CD14-positive monocyte (primary cell): ENCODE measurements at regions not wholly inside any gene's neighbourhood (a gene's known extent, or its start where the extent isn't known, plus 50 kb on each side); places are given as distances from the start of the nearest gene placed in this dataset.

Experiments
- DNase-seq, 3 donors: peaks; one replicate each; pipeline ENCODE4 v3.0.0-alpha.2; 2011 to 2022
- H2AFZ ChIP-seq: 2 replicates; pipeline ENCODE4 v1.6.0; 2012; ENCODE audit warnings: mild to moderate bottlenecking, low read depth, low read length, inconsistent platforms; ENCODE audit not compliant: insufficient read depth, poor library complexity, severe bottlenecking
- H3K27ac ChIP-seq, 2 donors: 1 replicate in 1 of 2; 2 replicates in 1 of 2; pipeline ENCODE4 v1.5.1; 2012 to 2013; ENCODE audit warnings: low read length in 2 of 2, control low read depth in 1 of 2, inconsistent platforms in 1 of 2, low read depth in 1 of 2, mild to moderate bottlenecking in 1 of 2
- H3K27me3 ChIP-seq, 2 donors: one replicate each; pipeline versions ENCODE4 v1.6.0 to v1.6.1; 2011 to 2013; ENCODE audit warnings: low read length in 2 of 2; ENCODE audit not compliant: control insufficient read depth in 2 of 2, insufficient read depth in 2 of 2
- H3K36me3 ChIP-seq, 2 donors: replicated peaks in 1 of 2; 1 replicate in 1 of 2; 2 replicates in 1 of 2; pipeline versions ENCODE4 v1.5.1 to v1.6.1; 2012 to 2013; ENCODE audit warnings: low read length in 2 of 2, control low read depth in 1 of 2, inconsistent platforms in 1 of 2, mild to moderate bottlenecking in 1 of 2; ENCODE audit not compliant: insufficient read depth in 2 of 2, control insufficient read depth in 1 of 2
- H3K4me1 ChIP-seq, 2 donors: 1 replicate in 1 of 2; 2 replicates in 1 of 2; pipeline versions ENCODE4 v1.5.1 to v1.6.1; 2012 to 2013; ENCODE audit warnings: low read length in 2 of 2, control low read depth in 1 of 2, inconsistent platforms in 1 of 2, mild to moderate bottlenecking in 1 of 2, moderate library complexity in 1 of 2; ENCODE audit not compliant: insufficient read depth in 2 of 2, control insufficient read depth in 1 of 2
- H3K4me2 ChIP-seq: replicated peaks from 2 replicates; pipeline ENCODE3; 2012; ENCODE audit warnings: low read length, moderate library complexity, mild to moderate bottlenecking; ENCODE audit not compliant: poor library complexity, severe bottlenecking; ENCODE audit errors: extremely low read depth
- H3K4me3 ChIP-seq, 3 experiments: fragments of 200-600 bp in 1 of 3; sonication (generic) in 1 of 3; replicated peaks in 1 of 3; 1 replicate in 2 of 3; 2 replicates in 1 of 3; pipeline ENCODE4 v1.5.1; 2011 to 2013; ENCODE audit warnings: low read length in 3 of 3, mild to moderate bottlenecking in 3 of 3, control low read depth in 2 of 3, low read depth in 2 of 3, inconsistent platforms in 1 of 3, moderate library complexity in 1 of 3
- H3K79me2 ChIP-seq: 2 replicates; pipeline ENCODE4 v1.6.0; 2012; ENCODE audit warnings: mild to moderate bottlenecking, control low read depth, inconsistent platforms, low read length, moderate library complexity; ENCODE audit not compliant: insufficient read depth
- H3K9ac ChIP-seq: 2 replicates; pipeline ENCODE4 v1.6.0; 2017; ENCODE audit warnings: low read length, mild to moderate bottlenecking; ENCODE audit not compliant: insufficient read depth, poor library complexity, severe bottlenecking
- H3K9me3 ChIP-seq, 2 donors: replicated peaks in 1 of 2; 1 replicate in 1 of 2; 2 replicates in 1 of 2; pipeline versions ENCODE4 v1.5.1 to v1.6.1; 2012 to 2013; ENCODE audit warnings: low read length in 2 of 2, control low read depth in 1 of 2; ENCODE audit not compliant: control insufficient read depth in 1 of 2, insufficient read depth in 1 of 2
- H4K20me1 ChIP-seq: 2 replicates; pipeline ENCODE4 v1.6.0; 2012; ENCODE audit warnings: mild to moderate bottlenecking, low read length, control low read depth, moderate library complexity; ENCODE audit not compliant: insufficient read depth
- H3K27ac Mint-ChIP-seq, 7 donors: one replicate each; pipeline ENCODE4 v1.8.0; 2020; ENCODE audit warnings: mild to moderate bottlenecking in 7 of 7, mixed read lengths in 7 of 7, moderate library complexity in 6 of 7, inconsistent platforms in 2 of 7
- H3K27me3 Mint-ChIP-seq, 3 donors: one replicate each; pipeline ENCODE4 v1.8.0; 2021 to 2022; ENCODE audit warnings: low read depth in 3 of 3, mild to moderate bottlenecking in 3 of 3, mixed read lengths in 3 of 3, moderate library complexity in 3 of 3, inconsistent platforms in 1 of 3
- H3K36me3 Mint-ChIP-seq, 2 donors: one replicate each; pipeline ENCODE4 v1.8.0; 2020; ENCODE audit warnings: mixed read lengths in 2 of 2, inconsistent platforms in 1 of 2, mild to moderate bottlenecking in 1 of 2
- H3K4me1 Mint-ChIP-seq: one replicate; pipeline ENCODE4 v1.8.0; 2020; ENCODE audit warnings: mild to moderate bottlenecking, mixed read lengths
- H3K4me3 Mint-ChIP-seq, 2 donors: one replicate each; pipeline ENCODE4 v1.8.0; 2020; ENCODE audit warnings: mild to moderate bottlenecking in 2 of 2, mixed read lengths in 2 of 2, moderate library complexity in 1 of 2
- H3K9me3 Mint-ChIP-seq, 7 donors: one replicate each; pipeline ENCODE4 v1.8.0; 2020 to 2022; ENCODE audit warnings: mixed read lengths in 7 of 7, mild to moderate bottlenecking in 6 of 7, moderate library complexity in 6 of 7, inconsistent platforms in 2 of 7
- CTCF ChIP-seq: fragments of 200-600 bp; IDR thresholded peaks from one replicate; pipeline ENCODE4 v1.8.0; 2022; ENCODE audit warnings: antibody characterized with exemption, mild to moderate bottlenecking
- WGBS: methylation state at CpG from one replicate; pipeline ENCODE4 v1.1.5; 2013; ENCODE audit warnings: missing lambda C conversion rate; ENCODE audit not compliant: insufficient coverage; 5-methylcytosine and 5-hydroxymethylcytosine counted together
- intact Hi-C, 2 donors: fragments of 100-400 bp; cut with micrococcal nuclease; formaldehyde crosslinking; loops; one replicate each; pipeline versions ENCODE4 v1.15.0 to v1.15.1; 2023

- no peaks in the 10 kb centered on the region for H3K36me3 ChIP-seq
- peaks cover 2 to 9% (median 4%) of the 10 kb centered on the region in 7 donors for H3K9me3 Mint-ChIP-seq
- 90% methylated on average over 8 of the region's 10 CpGs for WGBS
- no peaks in the 10 kb centered on the region for H3K36me3 Mint-ChIP-seq
- H3K4me1 ChIP-seq: no peaks in the 10 kb centered on the region
- no peak overlapping the region for H3K4me3 Mint-ChIP-seq
- no peaks in the 10 kb centered on the region for H3K27me3 ChIP-seq
- no peak for TF ChIP-seq CTCF
- no peaks in the 10 kb centered on the region for H3K79me2 ChIP-seq
- H3K9ac ChIP-seq: no peak overlapping the region
- H3K9me3 ChIP-seq: peaks cover 0 to 3% of the 10 kb centered on the region in 2 donors
- DNase-seq: no peak
- H3K27me3 Mint-ChIP-seq: peaks cover 0 to 9% (median 5%) of the 10 kb centered on the region in 3 donors
- intact Hi-C loops: no loop called here
- no peak overlapping the region for H2AFZ ChIP-seq
- no peak overlapping the region for H3K4me3 ChIP-seq
- no peak overlapping the region for H3K27ac ChIP-seq
- no peaks in the 10 kb centered on the region for H3K4me1 Mint-ChIP-seq
- no peaks in the 10 kb centered on the region for H4K20me1 ChIP-seq
- no peak overlapping the region for H3K4me2 ChIP-seq
- peak overlapping the region in 1 of 7 donors; percentile 22 for H3K27ac Mint-ChIP-seq
These were observed 193.1 kb upstream of the ARL4C start for GRCh38 chr2:234689911-234690379.

- no peaks in the 10 kb centered on the region for H3K36me3 Mint-ChIP-seq
- no peaks in the 10 kb centered on the region for H3K4me1 ChIP-seq
- intact Hi-C loops: no loop called here
- H3K9me3 ChIP-seq: no peaks in the 10 kb centered on the region
- H3K79me2 ChIP-seq: no peaks in the 10 kb centered on the region
- no peak overlapping the region for H3K4me3 ChIP-seq
- H3K9me3 Mint-ChIP-seq: no peaks in the 10 kb centered on the region
- H3K4me3 Mint-ChIP-seq: no peak overlapping the region
- no peak overlapping the region for H3K9ac ChIP-seq
- no peak overlapping the region for H2AFZ ChIP-seq
- no peaks in the 10 kb centered on the region for H3K36me3 ChIP-seq
- no peak for TF ChIP-seq CTCF
- no peak overlapping the region for H3K27ac Mint-ChIP-seq
- DNase-seq: no peak
- peaks cover 0 to 7% (median 2%) of the 10 kb centered on the region in 3 donors for H3K27me3 Mint-ChIP-seq
- no peak overlapping the region for H3K4me2 ChIP-seq
- H3K27me3 ChIP-seq: no peaks in the 10 kb centered on the region
- H3K27ac ChIP-seq: no peak overlapping the region
- no peaks in the 10 kb centered on the region for H4K20me1 ChIP-seq
- no peaks in the 10 kb centered on the region for H3K4me1 Mint-ChIP-seq
- WGBS: 100% methylated on average over 6 of the region's 6 CpGs
These were observed 191.0 kb upstream of the ARL4C start for GRCh38 chr2:234687718-234688475.
